ENCODE measurements at regions not wholly inside any gene's neighbourhood (a gene's known extent, or its start where the extent isn't known, plus 50 kb on each side); places are given as distances from the start of the nearest gene placed in this dataset.

- TF ChIP-seq CTCF (IDR thresholded peaks at IDR 0.05; ENCODE audit: low read depth, low read length, poor library complexity, severe bottlenecking) (no peak), EZH2phosphoT487 (IDR thresholded peaks at IDR 0.05; ENCODE audit: borderline replicate concordance, low read length) (no peak)
Observed at GRCh38 chr9:87097238-87097637, 149.9 kb upstream of the GAS1 start.

Measured in DOHH2 (cell line).